Mammary epithelial cell (primary cell): ENCODE measurements at regions not wholly inside any gene's neighbourhood (a gene's known extent, or its start where the extent isn't known, plus 50 kb on each side); places are given as distances from the start of the nearest gene placed in this dataset.

ENCODE experiments used
- CTCF ChIP-seq, 2 donors: IDR thresholded peaks in 1 of 2; conservative IDR thresholded peaks in 1 of 2; 2 replicates each; pipeline ENCODE4 v1.5.1; 2011 to 2012; ENCODE audit warnings: inconsistent platforms in 2 of 2, low read length in 2 of 2, mild to moderate bottlenecking in 2 of 2, control low read depth in 1 of 2, low read depth in 1 of 2; ENCODE audit not compliant: insufficient read depth in 1 of 2; ENCODE audit errors: extremely low read depth in 1 of 2
- EZH2 ChIP-seq: IDR thresholded peaks from 2 replicates; pipeline ENCODE4 v1.6.1; 2012; ENCODE audit warnings: low read length, inconsistent platforms, borderline replicate concordance

GRCh38 chr10:83760142-83760541 is 379.2 kb upstream of the GHITM start:
- no peak for TF ChIP-seq CTCF (conservative IDR thresholded peaks at IDR 0.05 in 1 of 2, IDR thresholded peaks at IDR 0.05 in 1 of 2; ENCODE audit: extremely low read depth in 1 of 2, insufficient read depth in 1 of 2, low read depth in 1 of 2, low read length in 2 of 2)
- no peak for TF ChIP-seq EZH2
